ENCODE measurements at regions not wholly inside any gene's neighbourhood (a gene's known extent, or its start where the extent isn't known, plus 50 kb on each side); places are given as distances from the start of the nearest gene placed in this dataset.

- no peaks in the 10 kb centered on the region for H3K36me3 Mint-ChIP-seq (ENCODE audit: low read depth)
- H3K4me3 Mint-ChIP-seq, result no peak overlapping the region
- peaks cover 16% of the 10 kb centered on the region for H3K9me3 Mint-ChIP-seq
- peaks cover 3% of the 10 kb centered on the region for H3K4me1 Mint-ChIP-seq (ENCODE audit: low read depth)
- H3K27ac Mint-ChIP-seq, result no peak overlapping the region
- intact Hi-C loops (cut with micrococcal nuclease), result no loop called here
- H3K27me3 Mint-ChIP-seq, result no peaks in the 10 kb centered on the region
These were observed 518.1 kb downstream of the TRHDE start for GRCh38 chr12:72790273-72790672.

GRCh38 chr12:72792889-72793288 is 520.7 kb downstream of the TRHDE start:
- Mint-ChIP-seq H3K27me3 (no peaks in the 10 kb centered on the region), H3K4me1 (ENCODE audit: low read depth) (no peaks in the 10 kb centered on the region), H3K9me3 (peaks cover 15% of the 10 kb centered on the region), H3K4me3 (no peak overlapping the region), H3K27ac (no peak overlapping the region), H3K36me3 (ENCODE audit: low read depth) (no peaks in the 10 kb centered on the region)
- intact Hi-C loops (cut with micrococcal nuclease), result no loop called here

- Mint-ChIP-seq H3K4me3 (no peak overlapping the region), H3K4me1 (ENCODE audit: low read depth) (no peaks in the 10 kb centered on the region), H3K9me3 (peaks cover 15% of the 10 kb centered on the region), H3K27ac (no peak overlapping the region), H3K36me3 (ENCODE audit: low read depth) (no peaks in the 10 kb centered on the region), H3K27me3 (no peaks in the 10 kb centered on the region)
- intact Hi-C loops (cut with micrococcal nuclease), result no loop called here
These were observed 521.6 kb downstream of the TRHDE start for GRCh38 chr12:72793796-72794195.

DNA sequence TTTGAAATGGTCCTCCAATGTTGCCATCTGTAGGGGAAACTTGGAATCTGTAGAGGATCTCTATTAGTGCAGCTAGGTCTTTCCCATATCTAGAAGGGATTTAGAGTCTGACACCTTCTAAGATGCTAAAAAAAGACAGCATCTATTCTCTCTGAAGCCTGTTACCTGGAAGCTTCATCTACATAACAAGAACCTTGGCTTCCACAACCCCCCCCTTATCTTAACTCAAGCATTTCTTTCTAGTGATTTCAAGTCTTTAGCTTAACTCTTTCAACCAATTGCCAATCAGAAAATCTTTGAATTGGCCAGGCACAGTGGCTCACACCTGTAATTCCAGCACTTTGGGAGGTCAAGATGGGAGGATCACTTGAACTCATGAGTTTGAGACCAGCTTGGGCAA is 543.3 kb downstream of the TRHDE start:
- Mint-ChIP-seq H3K27ac (no peak overlapping the region), H3K9me3 (peaks cover 72% of the 10 kb centered on the region), H3K4me1 (ENCODE audit: low read depth) (no peaks in the 10 kb centered on the region), H3K4me3 (no peak overlapping the region), H3K27me3 (no peaks in the 10 kb centered on the region), H3K36me3 (ENCODE audit: low read depth) (no peaks in the 10 kb centered on the region)
- intact Hi-C loops (cut with micrococcal nuclease), result no loop called here

- no peaks in the 10 kb centered on the region for H3K4me1 Mint-ChIP-seq (ENCODE audit: low read depth)
- intact Hi-C loops (cut with micrococcal nuclease), result no loop called here
- no peak overlapping the region for H3K27ac Mint-ChIP-seq
- no peaks in the 10 kb centered on the region for H3K36me3 Mint-ChIP-seq (ENCODE audit: low read depth)
- H3K27me3 Mint-ChIP-seq, result no peaks in the 10 kb centered on the region
- no peak overlapping the region for H3K4me3 Mint-ChIP-seq
- H3K9me3 Mint-ChIP-seq, result peaks cover 41% of the 10 kb centered on the region
These were observed 556.6 kb downstream of the TRHDE start for GRCh38 chr12:72828662-72829324.

DNA sequence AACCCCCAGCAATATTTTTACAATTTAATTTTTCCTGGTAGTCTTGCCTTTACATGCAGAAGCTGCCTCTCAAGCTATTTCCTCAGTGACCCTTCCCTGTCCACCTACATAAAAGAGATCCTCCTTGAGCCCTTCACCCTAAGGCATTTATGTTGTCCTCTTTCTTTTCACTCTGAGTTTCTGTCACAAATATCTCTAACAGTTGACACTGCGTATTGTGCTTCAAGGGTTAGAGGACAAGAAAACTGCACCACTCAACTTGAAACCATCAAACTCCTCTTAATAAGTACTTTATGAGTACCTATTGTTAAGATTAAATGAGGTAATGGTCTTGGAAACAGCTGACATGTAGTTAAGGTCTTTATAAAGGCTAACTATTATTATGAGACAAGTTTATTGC is 557.7 kb downstream of the TRHDE start:
- intact Hi-C loops (cut with micrococcal nuclease), result no loop called here
- Mint-ChIP-seq H3K27me3 (no peaks in the 10 kb centered on the region), H3K27ac (no peak overlapping the region), H3K4me1 (ENCODE audit: low read depth) (no peaks in the 10 kb centered on the region), H3K4me3 (no peak overlapping the region), H3K9me3 (peaks cover 39% of the 10 kb centered on the region), H3K36me3 (ENCODE audit: low read depth) (no peaks in the 10 kb centered on the region)

- H3K27me3 Mint-ChIP-seq, result no peaks in the 10 kb centered on the region
- peaks cover 20% of the 10 kb centered on the region for H3K9me3 Mint-ChIP-seq
- H3K4me1 Mint-ChIP-seq (ENCODE audit: low read depth), result no peaks in the 10 kb centered on the region
- H3K36me3 Mint-ChIP-seq (ENCODE audit: low read depth), result no peaks in the 10 kb centered on the region
- no peak overlapping the region for H3K4me3 Mint-ChIP-seq
- H3K27ac Mint-ChIP-seq, result no peak overlapping the region
- intact Hi-C loops (cut with micrococcal nuclease), result no loop called here
These were observed 559.9 kb downstream of the TRHDE start for GRCh38 chr12:72832024-72832423.

DNA sequence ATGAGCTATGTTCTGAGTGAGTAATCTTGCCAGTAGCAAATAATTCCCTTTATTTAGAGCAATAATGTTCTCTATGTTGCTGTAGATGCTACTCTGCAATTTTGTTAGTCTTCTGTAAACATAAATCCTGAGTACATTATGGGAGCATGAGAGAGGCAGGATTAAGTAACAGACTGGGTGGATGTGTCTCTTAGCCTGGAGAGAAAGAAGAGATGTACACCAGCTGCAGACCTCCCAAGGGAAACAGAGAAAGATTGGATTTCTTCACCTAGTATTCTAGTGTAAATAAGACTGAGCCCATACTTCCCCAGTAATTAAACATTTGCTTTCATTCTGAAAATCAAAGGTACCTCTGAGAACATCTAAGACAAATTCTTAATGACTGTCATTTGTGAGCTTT is 564.0 kb downstream of the TRHDE start:
- Mint-ChIP-seq H3K27ac (no peak overlapping the region), H3K9me3 (peaks cover 38% of the 10 kb centered on the region), H3K4me3 (no peak overlapping the region), H3K4me1 (ENCODE audit: low read depth) (no peaks in the 10 kb centered on the region), H3K36me3 (ENCODE audit: low read depth) (no peaks in the 10 kb centered on the region), H3K27me3 (no peaks in the 10 kb centered on the region)
- intact Hi-C loops (cut with micrococcal nuclease), result no loop called here

DNA sequence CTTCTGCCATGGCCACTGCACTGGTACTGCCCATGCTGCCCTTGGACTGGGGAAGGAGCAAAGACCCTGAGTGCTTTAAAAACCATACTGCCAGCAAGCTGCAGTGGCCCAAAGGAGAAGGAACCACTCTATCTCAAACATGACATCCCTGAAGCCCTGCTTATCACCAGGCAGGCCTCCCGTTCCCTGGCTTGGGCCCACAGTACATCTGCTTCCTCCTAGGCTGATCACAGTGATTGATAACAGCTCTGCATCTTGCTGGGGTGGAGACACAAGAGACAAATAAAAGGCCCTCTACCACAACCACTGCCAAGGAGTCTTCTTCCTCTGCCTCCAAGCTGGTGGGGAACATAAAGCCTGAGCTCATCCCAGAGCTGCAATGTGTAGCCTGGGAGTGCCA is 567.5 kb downstream of the TRHDE start:
- Mint-ChIP-seq H3K4me3 (no peak overlapping the region), H3K27ac (no peak overlapping the region), H3K9me3 (peaks cover 42% of the 10 kb centered on the region), H3K36me3 (ENCODE audit: low read depth) (no peaks in the 10 kb centered on the region), H3K4me1 (ENCODE audit: low read depth) (no peaks in the 10 kb centered on the region), H3K27me3 (no peaks in the 10 kb centered on the region)
- intact Hi-C loops (cut with micrococcal nuclease), result no loop called here

DNA sequence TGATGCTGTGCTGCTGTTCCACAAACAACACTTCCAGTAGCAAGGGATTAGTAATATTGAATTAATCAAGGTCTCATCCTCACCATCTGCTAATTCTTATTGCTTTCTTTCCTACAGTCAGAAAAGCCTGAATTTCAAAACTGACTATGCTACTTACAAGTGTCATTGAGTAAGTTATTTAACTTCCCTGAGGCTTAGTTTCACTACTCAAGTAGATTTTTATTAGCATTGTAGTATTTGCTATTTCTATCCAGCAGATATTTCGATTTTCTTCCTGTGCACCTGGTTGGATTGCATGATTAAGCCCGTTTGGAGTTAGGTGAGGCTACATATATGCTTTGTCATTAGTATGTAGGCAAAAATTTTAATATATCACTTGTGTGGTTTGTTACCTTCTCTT is 591.5 kb downstream of the TRHDE start:
- no peaks in the 10 kb centered on the region for H3K4me1 Mint-ChIP-seq (ENCODE audit: low read depth)
- H3K27ac Mint-ChIP-seq, result no peak overlapping the region
- no peaks in the 10 kb centered on the region for H3K27me3 Mint-ChIP-seq
- H3K36me3 Mint-ChIP-seq (ENCODE audit: low read depth), result no peaks in the 10 kb centered on the region
- intact Hi-C loops (cut with micrococcal nuclease), result no loop called here
- H3K9me3 Mint-ChIP-seq, result peaks cover 26% of the 10 kb centered on the region
- no peak overlapping the region for H3K4me3 Mint-ChIP-seq

DNA sequence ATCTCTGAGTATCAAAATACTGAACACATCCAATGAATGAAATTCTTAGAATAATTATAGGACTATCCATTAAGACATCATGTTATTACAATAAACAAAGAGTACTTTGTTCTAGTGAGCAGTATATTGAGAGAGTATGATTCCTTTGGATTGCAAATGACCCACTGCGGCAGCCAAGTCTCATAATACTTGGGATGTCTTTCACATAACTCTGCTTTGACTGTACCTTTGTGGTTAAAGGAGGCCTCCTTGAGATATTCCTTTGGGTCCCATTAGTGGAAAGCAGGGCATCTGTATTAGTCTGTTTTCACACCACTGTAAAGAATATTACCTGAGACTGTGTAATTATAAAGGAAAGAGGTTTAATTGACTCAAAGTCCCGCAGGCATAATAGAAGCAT is 593.8 kb downstream of the TRHDE start:
- Mint-ChIP-seq H3K9me3 (peaks cover 18% of the 10 kb centered on the region), H3K27me3 (no peaks in the 10 kb centered on the region), H3K27ac (no peak overlapping the region), H3K4me3 (no peak overlapping the region), H3K36me3 (ENCODE audit: low read depth) (no peaks in the 10 kb centered on the region), H3K4me1 (ENCODE audit: low read depth) (no peaks in the 10 kb centered on the region)
- intact Hi-C loops (cut with micrococcal nuclease), result no loop called here

DNA sequence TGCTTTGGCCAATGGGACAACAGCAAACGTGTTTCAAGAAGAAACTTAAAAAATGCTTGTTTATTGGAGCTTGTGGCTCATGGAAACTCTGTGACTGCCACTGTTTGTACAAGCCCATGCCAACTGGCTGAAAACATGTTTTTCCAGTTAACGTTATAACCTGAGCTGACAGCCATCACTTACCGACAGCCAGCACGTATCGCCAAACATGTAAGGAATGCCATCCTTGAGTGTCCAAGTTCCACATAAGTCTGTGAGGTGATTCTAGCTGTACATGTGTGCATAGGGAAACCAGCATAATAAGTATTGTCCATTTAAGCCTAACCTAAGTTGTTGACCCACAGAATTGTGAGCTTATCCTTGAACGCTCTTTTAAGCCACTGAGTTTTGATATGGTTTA is 596.9 kb downstream of the TRHDE start:
- intact Hi-C loops (cut with micrococcal nuclease), result no loop called here
- Mint-ChIP-seq H3K9me3 (peaks cover 12% of the 10 kb centered on the region), H3K36me3 (ENCODE audit: low read depth) (no peaks in the 10 kb centered on the region), H3K27ac (no peak overlapping the region), H3K4me3 (no peak overlapping the region), H3K27me3 (no peaks in the 10 kb centered on the region), H3K4me1 (ENCODE audit: low read depth) (no peaks in the 10 kb centered on the region)

- intact Hi-C loops (cut with micrococcal nuclease), result no loop called here
- Mint-ChIP-seq H3K4me1 (ENCODE audit: low read depth) (no peaks in the 10 kb centered on the region), H3K4me3 (no peak overlapping the region), H3K27me3 (no peaks in the 10 kb centered on the region), H3K36me3 (ENCODE audit: low read depth) (no peaks in the 10 kb centered on the region), H3K9me3 (peaks cover 26% of the 10 kb centered on the region), H3K27ac (no peak overlapping the region)
These were observed 600.2 kb downstream of the TRHDE start for GRCh38 chr12:72872238-72872887.

DNA sequence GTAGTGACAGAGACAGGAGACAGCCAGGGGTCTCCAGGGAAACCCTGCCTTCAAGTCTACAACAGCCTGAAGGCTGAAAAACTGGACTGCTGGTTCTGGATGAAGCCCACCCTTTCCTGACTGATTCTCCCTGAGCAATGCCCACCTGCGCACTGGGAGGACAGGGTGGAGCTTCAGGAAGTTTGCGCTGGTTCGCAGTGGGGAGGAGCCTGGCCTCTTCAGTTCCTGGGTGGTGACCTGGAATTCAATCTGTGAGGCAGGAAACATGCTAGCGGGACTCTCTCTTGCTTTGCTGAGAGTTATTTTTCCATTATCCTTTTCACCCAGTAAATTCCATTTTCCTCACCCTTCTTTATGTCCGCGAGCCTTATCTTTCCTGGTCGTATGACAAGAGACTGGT is 600.8 kb downstream of the TRHDE start:
- H3K36me3 Mint-ChIP-seq (ENCODE audit: low read depth), result no peaks in the 10 kb centered on the region
- H3K27ac Mint-ChIP-seq, result no peak overlapping the region
- H3K4me1 Mint-ChIP-seq (ENCODE audit: low read depth), result no peaks in the 10 kb centered on the region
- no peaks in the 10 kb centered on the region for H3K27me3 Mint-ChIP-seq
- H3K4me3 Mint-ChIP-seq, result no peak overlapping the region
- peaks cover 31% of the 10 kb centered on the region for H3K9me3 Mint-ChIP-seq
- intact Hi-C loops (cut with micrococcal nuclease), result no loop called here

- H3K27me3 Mint-ChIP-seq, result no peaks in the 10 kb centered on the region
- no peak overlapping the region for H3K4me3 Mint-ChIP-seq
- intact Hi-C loops (cut with micrococcal nuclease), result no loop called here
- no peaks in the 10 kb centered on the region for H3K36me3 Mint-ChIP-seq (ENCODE audit: low read depth)
- no peaks in the 10 kb centered on the region for H3K4me1 Mint-ChIP-seq (ENCODE audit: low read depth)
- H3K27ac Mint-ChIP-seq, result no peak overlapping the region
- H3K9me3 Mint-ChIP-seq, result peaks cover 41% of the 10 kb centered on the region
These were observed 603.9 kb downstream of the TRHDE start for GRCh38 chr12:72876092-72876491.

Data from dendritic cell treated with granulocyte-macrophage colony-stimulating factor and Interleukin-4, amounts not matched to agents 40 ng/mL and 50 ng/mL, for 4 days (primary cell).